PFSK-1 (cell line): ENCODE measurements at regions not wholly inside any gene's neighbourhood (a gene's known extent, or its start where the extent isn't known, plus 50 kb on each side); places are given as distances from the start of the nearest gene placed in this dataset.

Source experiments
- FOXP2 ChIP-seq: optimal IDR thresholded peaks from 2 replicates; pipeline ENCODE3; 2011; ENCODE audit warnings: borderline replicate concordance, control low read depth, inconsistent platforms; ENCODE audit not compliant: insufficient read depth; ENCODE audit errors: extremely low read length, extremely low read depth
- POLR2AphosphoS5 ChIP-seq: IDR thresholded peaks from 2 replicates; pipeline ENCODE4 v1.6.1; 2012; ENCODE audit warnings: low read depth, mild to moderate bottlenecking, control low read depth, low read length, moderate library complexity
- REST ChIP-seq, 2 experiments: IDR thresholded peaks; 2 replicates each; pipeline versions ENCODE4 v1.6.1 to v1.8.0; 2011 to 2012; ENCODE audit warnings: low read depth in 2 of 2, low read length in 2 of 2, control low read depth in 1 of 2, inconsistent platforms in 1 of 2, mild to moderate bottlenecking in 1 of 2, moderate library complexity in 1 of 2; ENCODE audit not compliant: insufficient read depth in 1 of 2
- SIN3A ChIP-seq: IDR thresholded peaks from 2 replicates; pipeline ENCODE4 v1.6.1; 2012; ENCODE audit warnings: mild to moderate bottlenecking, low read length, moderate library complexity, borderline replicate concordance; ENCODE audit not compliant: insufficient read depth
- TAF1 ChIP-seq: IDR thresholded peaks from 2 replicates; pipeline ENCODE4 v1.6.1; 2012; ENCODE audit warnings: low read length, control low read depth, borderline replicate concordance; ENCODE audit not compliant: insufficient read depth

GRCh38 chrX:7486505-7486904, 338.6 kb upstream of the PUDP start:
- no peak for TF ChIP-seq SIN3A
- TF ChIP-seq TAF1: no peak
- no peak for TF ChIP-seq FOXP2
- no peak for TF ChIP-seq REST (IDR thresholded peaks at IDR 0.05; ENCODE audit: insufficient read depth in 1 of 2, low read depth in 2 of 2, low read length in 2 of 2)

GRCh38 chrX:7485061-7485460, 337.1 kb upstream of the PUDP start:
- TF ChIP-seq SIN3A (no peak), TAF1 (no peak), FOXP2 (no peak), POLR2AphosphoS5 (no peak), REST (IDR thresholded peaks at IDR 0.05; ENCODE audit: insufficient read depth in 1 of 2, low read depth in 2 of 2, low read length in 2 of 2) (no peak)

GRCh38 chrX:7480721-7481120, 332.8 kb upstream of the PUDP start:
- TF ChIP-seq FOXP2 (no peak), REST (IDR thresholded peaks at IDR 0.05; ENCODE audit: insufficient read depth in 1 of 2, low read depth in 2 of 2, low read length in 2 of 2) (no peak), SIN3A (no peak), TAF1 (no peak), POLR2AphosphoS5 (no peak)

GRCh38 chrX:7462110-7462509, 314.2 kb upstream of the PUDP start:
- no peak for TF ChIP-seq REST (IDR thresholded peaks at IDR 0.05; ENCODE audit: insufficient read depth in 1 of 2, low read depth in 2 of 2, low read length in 2 of 2)
- no peak for TF ChIP-seq TAF1
- TF ChIP-seq POLR2AphosphoS5: no peak

- no peak for TF ChIP-seq REST (IDR thresholded peaks at IDR 0.05; ENCODE audit: insufficient read depth in 1 of 2, low read depth in 2 of 2, low read length in 2 of 2)
- TF ChIP-seq FOXP2: no peak
- no peak for TF ChIP-seq SIN3A
- no peak for TF ChIP-seq POLR2AphosphoS5
- no peak for TF ChIP-seq TAF1
These were observed 300.0 kb upstream of the PUDP start for GRCh38 chrX:7447801-7448499.
